ENCODE measurements at regions not wholly inside any gene's neighbourhood (a gene's known extent, or its start where the extent isn't known, plus 50 kb on each side); places are given as distances from the start of the nearest gene placed in this dataset.
"Not testable (repeated sequence)": the region's sequence is repeated elsewhere in the genome, so short reads cannot be mapped to it uniquely, and the experiment has no call there.

DNA sequence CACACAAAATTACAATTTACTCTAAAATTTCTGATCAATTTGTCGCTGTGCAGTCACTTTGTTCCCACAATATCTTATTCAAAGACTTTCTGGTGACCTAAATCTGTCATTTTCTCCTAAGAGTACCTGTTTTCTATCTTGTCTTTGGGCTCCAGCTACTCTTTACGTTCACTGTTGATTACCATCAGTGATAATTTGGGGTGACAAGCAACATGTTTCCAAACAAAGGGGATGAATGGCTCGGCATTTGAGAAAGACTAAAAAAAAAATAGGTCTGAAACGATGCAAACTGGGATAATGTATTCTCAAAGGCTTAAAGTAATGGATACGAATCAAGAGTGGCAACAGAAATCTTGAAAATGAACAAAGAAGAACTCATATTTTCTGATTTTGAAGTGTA is 205.2 kb upstream of the DAB2 start:
- FAIRE-seq: no peak

DNA sequence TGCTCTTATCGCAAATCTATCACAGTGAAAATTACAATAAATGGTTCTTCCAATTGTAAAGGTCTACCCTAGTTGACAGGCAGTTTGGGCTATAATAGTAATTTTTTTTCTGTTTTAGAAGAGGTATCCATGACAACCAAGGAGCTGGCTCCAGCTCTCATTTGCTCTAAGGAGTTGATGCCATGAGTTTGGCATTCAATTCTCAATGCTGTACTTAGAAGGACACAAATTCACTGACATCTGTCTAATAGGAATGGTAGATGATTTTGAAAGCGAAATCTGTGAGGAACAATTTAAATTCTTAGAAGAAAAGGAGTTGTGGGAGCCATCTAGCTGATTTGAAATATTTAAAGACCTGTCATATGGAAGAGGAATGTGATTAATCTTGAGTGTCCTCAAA is 203.6 kb upstream of the DAB2 start:
- no peak for FAIRE-seq

DNA sequence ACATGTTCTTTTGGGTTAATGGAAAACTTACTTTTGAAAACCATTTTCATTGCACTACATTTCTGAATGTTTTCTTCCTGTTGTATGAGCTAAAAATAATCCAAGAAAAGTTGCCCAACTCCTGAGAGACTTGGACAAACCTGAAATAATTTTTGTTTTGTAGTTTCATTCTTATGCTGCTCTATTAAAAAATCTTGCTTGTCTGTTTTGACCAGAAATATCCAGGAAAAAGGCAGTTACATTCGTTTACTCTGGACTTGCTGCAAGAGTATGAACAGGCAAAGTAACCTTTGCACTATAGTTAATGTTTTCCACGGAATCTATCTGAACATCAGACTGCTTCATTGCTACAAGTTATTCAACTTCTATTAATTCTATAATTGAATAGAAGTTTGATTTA is 200.1 kb upstream of the DAB2 start:
- FAIRE-seq: peak; percentile 60

DNA sequence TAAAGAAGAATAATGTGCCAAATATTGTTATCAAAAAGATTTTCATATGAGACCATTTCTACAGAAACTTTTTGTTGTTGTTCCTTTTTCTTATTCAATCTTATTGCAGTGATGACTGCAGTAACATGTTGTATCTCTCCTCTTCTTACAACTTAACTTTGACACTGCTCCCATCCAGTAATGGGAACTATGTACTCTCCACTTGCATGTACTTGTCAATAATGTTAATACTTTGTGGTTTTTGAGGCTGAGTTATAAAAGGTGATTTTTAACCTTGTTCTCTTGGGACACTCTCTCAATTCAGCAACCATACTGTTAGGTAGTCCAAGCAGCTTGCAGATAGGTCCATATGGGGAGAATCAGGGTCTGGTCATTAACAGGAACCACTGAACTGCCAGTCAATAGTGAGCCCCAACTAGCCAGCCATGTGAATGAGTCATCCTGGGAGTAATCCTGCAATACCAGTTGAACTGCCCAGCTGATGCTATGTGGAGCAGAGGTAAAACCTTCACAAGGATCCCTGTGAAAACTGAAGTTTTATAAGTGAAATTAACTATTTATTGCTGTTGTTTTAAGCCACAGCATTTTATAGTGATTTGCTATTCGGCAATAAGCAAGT is 199.6 kb upstream of the DAB2 start:
- no peak for FAIRE-seq

DNA sequence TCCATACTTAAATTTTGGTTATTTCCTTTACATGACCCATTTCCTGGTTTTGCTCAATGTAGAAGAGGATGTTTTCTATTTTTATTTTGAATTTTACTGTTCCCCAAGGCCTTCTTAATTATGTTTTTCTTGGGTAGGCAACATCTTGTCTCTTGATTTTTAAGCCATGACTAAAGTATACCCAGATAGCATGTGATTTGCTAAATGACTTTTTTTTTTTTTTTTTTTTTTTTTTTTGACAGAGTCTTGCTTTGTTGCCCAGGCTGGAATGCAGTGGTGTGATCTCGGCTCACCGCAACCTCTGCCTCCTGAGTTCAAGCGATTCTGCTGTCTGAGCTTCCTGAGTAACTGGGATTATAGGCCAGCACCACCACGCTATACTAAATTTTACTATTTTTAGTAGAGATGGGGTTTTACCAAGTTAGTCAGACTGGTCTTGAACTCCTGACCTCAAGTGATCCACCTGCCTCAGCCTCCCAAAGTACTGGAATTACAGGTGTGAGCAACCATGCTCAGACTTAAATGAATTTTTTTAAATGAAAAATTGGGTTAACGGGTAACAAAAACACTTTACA is 198.6 kb upstream of the DAB2 start:
- FAIRE-seq: no peak

DNA sequence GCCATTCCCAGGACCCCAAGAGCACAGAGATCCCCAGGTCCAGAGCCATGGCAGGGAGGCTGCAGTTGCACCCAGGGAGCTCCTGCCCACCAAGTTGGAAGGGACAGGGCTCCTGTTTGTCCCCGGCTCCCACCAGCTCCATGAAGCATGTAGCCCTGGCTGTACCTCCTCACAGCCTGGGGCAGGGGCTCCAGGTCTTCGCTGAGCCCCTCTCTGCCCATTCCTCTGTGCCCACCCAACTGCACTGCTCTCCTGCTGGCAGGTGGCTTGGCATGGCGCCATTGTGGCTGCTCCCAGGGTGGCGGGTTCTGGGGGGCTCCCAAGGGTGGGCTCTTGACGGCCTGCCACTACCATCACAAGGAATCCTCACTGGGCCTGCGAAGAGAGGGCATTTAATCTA is 197.5 kb upstream of the DAB2 start:
- no peak for FAIRE-seq

DNA sequence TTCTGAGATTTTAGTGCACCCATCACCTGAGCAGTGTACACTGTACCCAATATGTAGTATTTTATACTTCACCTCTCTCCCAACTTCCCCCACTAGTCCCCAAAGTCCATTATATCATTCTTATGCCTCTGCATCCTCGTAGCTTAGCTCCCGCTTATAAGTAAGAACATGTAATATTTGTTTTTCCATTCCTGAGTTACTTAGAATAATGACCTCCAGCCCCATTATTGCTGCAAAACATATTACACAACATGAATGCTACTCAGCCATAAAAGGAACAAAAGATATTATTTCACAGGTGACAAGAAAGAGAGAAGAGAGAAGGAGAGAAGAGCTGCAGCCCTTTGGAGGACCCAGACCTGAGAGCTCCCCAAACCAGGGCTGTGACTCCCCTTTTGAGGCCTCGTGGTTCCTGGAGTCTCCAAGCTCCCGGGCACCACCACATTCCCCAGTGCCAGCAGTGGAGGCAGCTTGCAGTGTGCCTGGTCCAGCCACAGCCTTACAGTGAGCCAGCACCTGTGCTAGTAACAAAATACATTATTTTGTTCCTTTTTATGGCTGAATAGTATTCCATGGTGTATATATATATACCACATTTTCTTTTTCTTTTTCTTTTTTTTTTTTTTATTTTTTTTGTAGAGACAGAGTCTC is 194.5 kb upstream of the DAB2 start:
- no peak for FAIRE-seq

DNA sequence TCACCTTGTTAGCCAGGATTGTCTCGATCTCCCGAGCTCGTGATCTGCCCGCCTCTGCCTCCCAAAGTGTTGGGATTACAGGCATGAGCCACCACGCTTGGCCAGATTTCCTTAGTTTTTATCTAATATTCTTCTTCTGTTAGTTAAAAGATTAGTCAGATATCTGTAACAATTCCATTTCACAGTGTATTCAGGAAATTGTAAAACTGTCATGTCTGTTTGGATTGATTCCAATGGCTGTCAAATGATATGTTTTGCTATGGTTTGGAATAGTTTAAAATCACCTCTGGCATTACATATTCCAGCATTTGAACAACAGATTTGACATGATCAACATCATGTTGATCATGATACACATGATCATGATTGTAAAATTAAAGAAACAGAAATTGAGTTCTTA is 193.6 kb upstream of the DAB2 start:
- no peak for FAIRE-seq

DNA sequence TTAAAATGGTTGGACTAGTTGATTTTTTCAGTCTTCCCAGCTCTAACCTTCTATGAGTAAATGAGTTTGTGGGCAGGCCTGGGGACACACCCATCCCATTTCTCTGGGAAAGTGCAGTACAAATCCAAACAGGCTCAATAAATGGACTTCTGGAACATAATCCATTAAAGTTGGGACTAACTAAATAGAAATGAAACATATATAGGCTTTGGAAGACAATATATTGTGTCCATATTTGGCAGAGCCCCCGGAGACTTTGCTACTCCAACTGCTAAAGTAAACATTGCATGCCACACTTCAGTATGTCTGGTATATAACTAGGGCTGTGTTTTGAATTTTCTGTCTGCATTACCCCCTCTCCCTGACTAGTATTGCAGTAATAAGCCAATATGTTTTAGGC is 191.4 kb upstream of the DAB2 start:
- FAIRE-seq: no peak

DNA sequence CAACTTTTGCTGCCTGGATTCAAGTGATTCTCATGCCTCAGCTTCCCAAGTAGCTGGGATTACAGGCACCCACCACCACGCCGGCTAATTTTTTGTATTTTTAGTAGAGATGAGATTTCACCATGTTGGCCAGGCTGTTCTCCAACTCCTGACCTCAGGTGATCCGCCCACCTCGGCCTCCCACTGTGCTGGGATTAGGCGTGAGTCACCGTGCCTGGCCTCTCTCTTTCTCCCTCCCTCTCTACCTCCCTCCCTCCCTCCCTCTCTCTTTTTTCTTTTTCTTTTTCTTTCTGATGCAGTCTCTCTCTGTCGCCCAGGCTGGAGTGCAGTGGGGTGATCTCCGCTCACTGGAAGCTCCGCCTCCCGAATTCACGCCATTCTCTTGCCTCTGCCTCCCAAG is 186.3 kb upstream of the DAB2 start:
- not testable (repeated sequence) for FAIRE-seq

DNA sequence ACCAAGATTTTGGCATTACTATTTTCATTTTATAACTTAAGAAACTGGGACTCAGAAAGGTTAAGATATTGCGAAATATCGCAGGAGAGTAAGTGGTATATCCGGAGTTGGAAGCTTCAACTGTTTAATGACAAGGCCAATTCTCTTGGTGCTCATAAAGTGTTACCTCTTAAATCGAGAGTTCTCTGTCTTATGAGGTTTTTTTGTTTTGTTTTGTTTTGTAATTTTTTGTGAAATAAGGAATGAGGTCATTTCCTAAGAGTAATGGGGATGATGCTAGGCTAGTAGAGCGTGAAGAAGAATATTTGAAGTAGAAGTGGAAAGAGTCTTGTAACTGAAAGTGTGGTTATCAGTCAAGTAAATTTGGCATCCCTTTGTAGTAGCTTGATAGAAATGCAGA is 183.2 kb upstream of the DAB2 start:
- FAIRE-seq: no peak

DNA sequence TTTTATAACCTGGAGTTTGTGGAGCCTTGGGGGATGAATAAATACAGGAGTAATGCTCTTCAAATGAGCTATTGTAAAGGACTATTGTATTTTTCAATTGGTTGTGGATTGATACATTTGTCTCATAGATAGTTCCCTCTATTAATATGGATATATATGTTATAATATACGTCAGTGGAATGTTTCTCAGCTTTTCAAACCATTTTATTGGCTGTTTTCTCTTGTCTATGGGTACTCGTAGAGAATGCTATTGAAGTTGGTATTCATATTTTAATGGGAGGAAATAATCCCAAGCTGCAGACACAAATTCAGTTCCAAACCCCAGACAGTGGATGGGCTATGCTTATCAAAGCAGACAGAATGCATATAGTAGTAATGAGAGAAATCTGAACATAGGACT is 181.8 kb upstream of the DAB2 start:
- FAIRE-seq: no peak

DNA sequence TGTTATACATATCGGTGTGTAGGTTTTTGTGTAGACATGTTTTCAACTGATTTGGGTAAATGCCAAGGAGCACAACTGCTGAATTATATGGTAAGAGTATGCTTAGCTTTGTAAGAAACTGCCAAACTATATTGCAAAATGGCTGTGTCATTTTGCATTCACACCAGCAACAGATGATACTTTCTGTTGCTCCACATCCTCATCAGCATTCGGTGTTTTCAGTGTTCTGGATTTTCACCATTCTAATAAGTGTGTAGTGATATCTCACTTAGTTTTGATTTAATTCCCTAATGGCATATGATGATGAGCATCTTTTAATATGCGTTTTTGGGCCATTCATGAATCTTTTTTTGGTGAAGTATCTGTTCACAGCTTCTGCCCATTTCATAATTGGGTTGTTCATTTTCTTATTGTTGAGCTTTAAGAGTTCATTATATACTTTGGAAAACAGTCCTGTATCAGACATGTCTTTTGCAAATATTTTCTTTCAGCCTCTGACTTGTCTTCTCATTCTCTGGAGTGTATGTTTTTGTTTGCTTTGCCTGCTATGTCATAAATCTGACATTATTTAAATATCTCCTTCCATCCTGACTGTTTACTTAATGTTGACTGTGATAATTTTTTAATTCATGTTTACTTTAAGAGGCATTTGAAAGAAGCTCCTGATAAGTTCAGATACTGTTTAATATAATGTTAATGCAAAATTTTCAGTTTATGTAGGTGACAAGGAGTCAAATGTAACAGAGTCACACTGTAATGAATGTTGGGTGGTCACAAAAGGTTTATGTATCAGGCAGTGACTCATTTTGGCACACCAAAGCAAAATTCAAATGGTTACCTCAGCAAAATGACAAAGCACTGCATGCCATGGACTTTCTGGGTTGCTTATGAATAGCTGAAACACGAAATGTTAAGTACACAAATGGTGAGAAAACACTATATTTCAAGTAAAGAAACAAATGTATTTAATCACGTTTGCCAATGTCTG is 181.1 kb upstream of the DAB2 start:
- FAIRE-seq: no peak

DNA sequence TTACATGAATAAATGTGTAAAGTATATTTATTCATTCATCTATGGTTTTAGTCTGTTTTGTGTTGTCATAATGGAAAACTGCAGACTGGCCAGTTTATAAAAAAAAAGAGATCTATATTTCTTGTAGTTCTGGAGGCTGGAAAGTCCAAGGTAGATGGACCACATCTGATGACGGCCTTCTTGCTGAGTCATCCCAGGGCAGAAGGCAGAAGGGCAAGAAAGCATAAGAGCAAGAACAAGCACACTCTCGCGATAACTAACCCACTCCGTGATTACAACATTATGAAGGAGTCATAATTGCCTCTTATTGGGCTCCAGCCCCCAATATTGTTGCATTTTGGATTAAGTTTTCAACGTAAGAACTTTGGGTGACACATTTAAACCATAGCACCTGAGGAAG is 180.4 kb upstream of the DAB2 start:
- no peak for FAIRE-seq

DNA sequence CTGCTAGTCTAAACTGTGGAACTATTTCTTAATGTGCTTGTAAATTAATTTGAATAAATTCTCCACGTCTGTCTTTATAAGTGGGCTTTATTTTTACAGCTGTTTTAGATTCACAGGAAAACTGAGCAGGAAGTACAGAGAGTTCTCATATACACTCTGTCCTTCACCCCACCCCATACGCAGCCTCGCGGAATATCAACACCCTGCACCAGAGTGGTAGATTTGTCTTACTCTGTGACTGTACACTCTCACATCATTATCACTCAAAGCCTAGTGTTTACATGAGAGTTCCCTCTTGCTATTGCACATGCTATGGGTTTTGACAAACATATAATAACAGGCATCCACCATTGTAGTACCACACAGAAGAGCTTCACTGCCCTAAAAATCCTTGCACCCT is 179.7 kb upstream of the DAB2 start:
- FAIRE-seq: no peak

DNA sequence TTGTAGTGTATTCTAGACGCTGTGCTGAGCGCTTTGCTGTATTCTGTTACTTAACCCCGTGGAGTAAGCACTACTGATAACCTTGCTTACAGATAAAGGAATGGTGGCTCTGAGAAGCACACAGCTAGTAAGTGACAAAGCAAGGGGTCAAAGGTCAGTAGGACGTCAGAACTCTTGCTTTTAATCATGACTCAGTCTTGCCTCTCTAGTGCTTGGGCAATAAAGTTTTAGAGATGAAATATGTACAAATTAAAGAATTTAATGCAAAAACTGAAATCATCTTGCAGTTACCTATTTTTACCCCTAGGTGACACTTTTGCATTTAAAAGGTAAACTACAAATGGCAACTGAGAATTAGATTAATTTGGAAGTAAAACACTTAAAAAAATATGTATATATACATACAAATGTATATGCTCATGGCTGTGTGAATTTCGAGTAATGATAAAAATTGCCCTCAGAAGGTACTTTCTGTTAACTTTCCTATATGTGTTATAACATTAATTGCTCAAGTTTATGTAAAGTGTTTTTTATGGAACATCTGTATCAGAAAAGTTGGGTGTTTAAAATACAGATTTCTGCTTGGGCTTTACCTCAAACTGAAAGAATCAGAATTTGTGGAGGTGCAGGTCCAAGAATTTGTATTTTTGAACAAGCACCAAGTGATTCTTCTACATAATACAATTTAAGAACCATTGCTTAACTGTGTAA is 175.1 kb upstream of the DAB2 start:
- peak; percentile 91 for FAIRE-seq

DNA sequence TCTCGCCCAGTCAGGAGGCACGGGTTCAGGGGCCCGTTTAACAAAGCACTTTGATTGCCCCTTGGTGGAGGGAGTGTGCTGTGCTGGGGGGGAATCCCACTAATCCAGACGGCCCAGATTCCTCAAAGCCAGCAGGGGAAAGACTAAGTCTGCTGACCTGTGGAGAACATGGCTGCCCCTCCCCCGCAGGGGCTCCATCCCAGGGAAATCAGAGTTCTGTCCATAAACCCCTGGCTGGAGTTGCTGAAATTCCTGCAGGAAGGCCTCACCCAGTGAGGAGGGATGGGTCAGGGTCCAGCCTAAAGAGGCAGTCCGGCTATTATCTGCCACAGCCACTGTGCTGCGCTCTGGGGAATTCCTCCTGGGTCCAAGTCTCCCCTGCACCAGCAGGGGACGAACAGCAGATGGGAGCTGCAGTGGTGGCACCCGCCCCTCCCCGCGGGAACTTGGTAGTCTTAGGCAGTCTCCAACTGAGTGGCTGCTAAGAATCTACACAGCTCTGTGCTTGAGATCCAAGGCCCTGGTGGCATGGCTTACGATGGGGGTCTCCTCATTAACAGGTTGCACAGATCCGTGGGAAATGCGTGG is 174.0 kb upstream of the DAB2 start:
- no peak for FAIRE-seq

DNA sequence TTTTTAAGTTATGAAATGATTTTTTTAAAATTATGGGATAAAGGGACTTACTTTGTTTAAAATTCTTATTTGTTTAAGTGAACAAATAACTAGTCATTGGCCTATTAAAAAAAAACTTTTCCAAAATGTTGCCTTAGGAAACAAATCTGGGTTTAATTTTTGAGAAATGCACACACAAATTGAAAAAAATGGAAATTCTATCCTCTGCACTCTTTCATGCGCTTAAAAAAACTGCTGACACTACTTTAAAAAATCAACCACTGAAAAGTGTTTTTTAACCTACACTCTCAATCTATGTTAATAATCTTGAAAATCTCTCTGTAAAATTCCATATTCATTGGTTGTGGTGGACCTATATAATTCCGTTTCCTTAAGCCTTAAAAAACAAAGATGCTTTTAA is 163.4 kb upstream of the DAB2 start:
- no peak for FAIRE-seq

DNA sequence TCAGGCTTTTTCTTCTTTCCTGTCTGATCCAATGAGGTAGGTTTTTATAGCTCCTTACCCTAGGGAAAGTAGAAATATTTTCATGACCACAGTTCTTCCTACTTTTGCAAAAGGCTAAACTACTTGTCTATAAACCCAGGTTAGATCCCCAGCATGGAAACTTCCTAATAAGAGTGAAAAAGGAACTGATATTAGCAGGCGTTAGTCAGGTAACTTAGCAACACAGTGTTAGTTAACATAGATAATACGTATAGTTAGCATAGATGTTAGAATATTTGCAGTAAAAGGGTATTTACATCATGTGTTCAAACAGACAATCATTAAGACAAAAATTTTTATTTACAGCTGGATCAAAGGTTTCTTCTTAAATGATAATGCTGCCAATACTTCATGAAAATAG is 162.9 kb upstream of the DAB2 start:
- FAIRE-seq: no peak

DNA sequence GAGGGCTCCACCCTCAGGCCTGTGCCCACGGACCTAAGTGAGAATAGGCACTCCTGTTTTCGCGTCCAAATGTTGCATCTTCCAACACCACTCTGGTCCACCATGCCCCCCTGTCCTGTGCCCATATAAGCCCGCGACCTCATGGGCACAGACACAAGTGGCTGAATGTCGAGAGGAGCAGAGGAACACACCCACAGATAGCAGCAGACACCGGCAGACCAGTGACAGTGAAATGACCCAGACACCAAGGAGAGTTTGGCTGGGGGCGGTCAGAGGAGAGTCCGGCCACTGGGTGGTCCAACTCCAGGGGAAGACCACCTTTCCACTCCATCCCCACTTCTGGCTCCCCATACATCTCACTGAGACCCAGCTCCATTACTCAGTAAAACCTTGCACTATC is 161.4 kb upstream of the DAB2 start:
- no peak for FAIRE-seq

DNA sequence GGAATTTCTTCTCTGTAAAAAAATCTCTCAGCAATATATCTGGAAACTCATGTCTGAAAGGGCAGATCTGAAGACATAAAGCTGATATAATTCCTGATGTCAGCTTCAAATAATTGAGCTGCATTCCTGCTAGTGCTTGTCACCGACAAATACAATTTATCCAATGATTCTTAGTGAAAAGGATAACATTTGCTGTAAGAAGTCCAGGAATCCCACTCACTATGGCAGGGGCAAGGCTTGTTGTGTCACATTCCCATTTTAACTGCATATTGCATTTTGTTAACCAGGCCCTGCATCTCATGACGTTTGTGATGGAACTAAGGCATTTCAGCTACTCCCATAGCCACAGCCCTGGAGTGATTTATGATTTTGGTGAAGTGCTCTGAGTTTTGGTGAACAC is 160.1 kb upstream of the DAB2 start:
- FAIRE-seq: no peak

DNA sequence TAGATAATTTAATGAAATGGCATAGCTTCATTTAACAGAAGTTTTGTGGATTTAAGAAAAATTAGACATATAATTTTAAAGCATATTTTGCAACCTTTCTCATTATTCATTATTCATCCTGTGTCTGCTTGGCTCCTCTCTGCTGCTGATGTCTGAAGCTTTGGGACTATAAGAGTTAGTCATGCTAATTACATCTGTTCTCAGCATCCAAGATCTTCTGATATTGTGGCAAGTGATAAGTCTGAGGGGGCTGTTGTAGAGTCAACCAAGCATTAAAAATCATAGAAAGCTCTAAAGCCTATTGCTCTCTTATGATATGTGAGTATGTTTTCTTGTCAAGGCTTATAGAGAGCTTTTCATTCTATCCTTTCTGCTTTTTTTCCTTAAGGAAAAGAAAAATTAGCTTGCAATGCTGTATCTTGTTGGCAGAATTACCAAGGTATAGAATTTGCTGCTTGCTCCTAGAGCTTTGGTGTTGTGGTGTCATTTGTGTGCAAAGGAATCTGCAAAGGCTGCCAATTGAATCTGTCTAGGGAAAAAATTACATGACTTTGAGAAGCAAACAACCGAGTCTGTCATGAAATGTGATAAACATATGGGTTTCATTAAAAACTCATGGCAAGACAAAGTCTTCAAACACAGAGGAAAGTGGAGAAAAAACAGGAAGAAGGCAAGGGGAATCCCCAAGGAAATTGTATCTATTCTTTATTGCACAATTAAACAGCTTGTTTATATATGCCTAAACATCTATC is 156.1 kb upstream of the DAB2 start:
- no peak for FAIRE-seq

All from islet of Langerhans (tissue), 1 donor.